ENCODE measurements at regions not wholly inside any gene's neighbourhood (a gene's known extent, or its start where the extent isn't known, plus 50 kb on each side); places are given as distances from the start of the nearest gene placed in this dataset.

- Histone ChIP-seq H3K27ac (ENCODE audit: low read length) (no peak overlapping the region), H3K4me3 (ENCODE audit: low read depth in 1 of 2, low read length in 2 of 2) (no peak overlapping the region), H3K27me3 (ENCODE audit: low read depth, low read length) (no peaks in the 10 kb centered on the region), H3K9me3 (ENCODE audit: control insufficient read depth in 1 of 2, low read length in 2 of 2) (no peaks in the 10 kb centered on the region), H3K4me1 (ENCODE audit: control insufficient read depth in 1 of 2, insufficient read depth in 2 of 2, low read length in 2 of 2) (peaks cover 0 to 3% of the 10 kb centered on the region in 2 donors), H3K36me3 (ENCODE audit: control insufficient read depth in 1 of 2, insufficient read depth in 2 of 2, low read length in 2 of 2) (no peaks in the 10 kb centered on the region)
These were observed 250.3 kb downstream of the PTEN start for GRCh38 chr10:88113657-88114272.

DNA sequence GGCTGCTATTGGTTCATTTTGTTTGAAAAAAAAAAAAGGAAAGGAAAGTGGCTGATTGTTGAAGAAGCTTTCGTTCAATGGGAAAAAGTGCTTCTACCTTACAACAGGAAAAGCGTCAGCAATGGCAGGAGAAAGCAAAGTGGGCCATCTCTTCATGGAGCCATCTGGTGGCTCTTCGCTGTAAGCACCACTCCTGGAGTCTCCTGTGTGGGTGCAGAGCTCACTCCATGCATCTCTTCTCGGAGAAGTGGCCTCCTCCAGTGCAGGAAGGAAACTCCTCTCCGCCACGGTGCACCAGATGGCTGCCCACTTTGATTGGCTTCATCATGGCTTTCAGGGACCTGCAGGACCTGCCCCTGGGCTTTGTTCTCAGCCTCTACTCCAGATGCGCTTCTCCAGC is 250.9 kb downstream of the PTEN start:
- Histone ChIP-seq H3K4me3 (ENCODE audit: low read depth in 1 of 2, low read length in 2 of 2) (no peak overlapping the region), H3K27ac (ENCODE audit: low read length) (no peak overlapping the region), H3K9me3 (ENCODE audit: control insufficient read depth in 1 of 2, low read length in 2 of 2) (no peaks in the 10 kb centered on the region), H3K4me1 (ENCODE audit: control insufficient read depth in 1 of 2, insufficient read depth in 2 of 2, low read length in 2 of 2) (peaks cover 0 to 3% of the 10 kb centered on the region in 2 donors), H3K27me3 (ENCODE audit: low read depth, low read length) (no peaks in the 10 kb centered on the region), H3K36me3 (ENCODE audit: control insufficient read depth in 1 of 2, insufficient read depth in 2 of 2, low read length in 2 of 2) (no peaks in the 10 kb centered on the region)

GRCh38 chr10:88115407-88115806 is 252.0 kb downstream of the PTEN start:
- Histone ChIP-seq H3K27me3 (ENCODE audit: low read depth, low read length) (no peaks in the 10 kb centered on the region), H3K27ac (ENCODE audit: low read length) (no peak overlapping the region), H3K4me1 (ENCODE audit: control insufficient read depth in 1 of 2, insufficient read depth in 2 of 2, low read length in 2 of 2) (peaks cover 0 to 3% of the 10 kb centered on the region in 2 donors), H3K4me3 (ENCODE audit: low read depth in 1 of 2, low read length in 2 of 2) (no peak overlapping the region), H3K9me3 (ENCODE audit: control insufficient read depth in 1 of 2, low read length in 2 of 2) (no peaks in the 10 kb centered on the region), H3K36me3 (ENCODE audit: control insufficient read depth in 1 of 2, insufficient read depth in 2 of 2, low read length in 2 of 2) (no peaks in the 10 kb centered on the region)

DNA sequence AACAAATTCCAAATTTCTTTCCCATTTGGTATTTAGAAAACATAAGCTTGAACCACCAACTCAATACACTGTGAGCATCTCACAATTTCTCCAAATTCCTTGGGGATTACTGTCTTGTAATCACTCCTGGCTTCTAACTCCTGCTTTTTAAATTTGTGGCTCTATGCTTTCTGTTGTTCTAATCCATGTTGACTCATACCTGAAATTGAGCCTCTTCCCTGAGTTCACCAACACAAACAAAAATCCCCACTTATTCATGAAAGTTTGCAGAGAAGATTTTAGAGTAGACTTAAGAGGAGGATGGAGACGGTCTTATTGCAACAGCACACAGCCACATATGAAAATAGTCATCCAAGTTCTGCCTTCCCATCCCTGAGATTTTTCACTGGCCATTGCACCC is 252.5 kb downstream of the PTEN start:
- H3K36me3 ChIP-seq (ENCODE audit: control insufficient read depth in 1 of 2, insufficient read depth in 2 of 2, low read length in 2 of 2), result no peaks in the 10 kb centered on the region
- H3K27ac ChIP-seq (ENCODE audit: low read length), result no peak overlapping the region
- H3K4me3 ChIP-seq (ENCODE audit: low read depth in 1 of 2, low read length in 2 of 2), result no peak overlapping the region
- peaks cover 0 to 3% of the 10 kb centered on the region in 2 donors for H3K4me1 ChIP-seq (ENCODE audit: control insufficient read depth in 1 of 2, insufficient read depth in 2 of 2, low read length in 2 of 2)
- no peaks in the 10 kb centered on the region for H3K27me3 ChIP-seq (ENCODE audit: low read depth, low read length)
- no peaks in the 10 kb centered on the region for H3K9me3 ChIP-seq (ENCODE audit: control insufficient read depth in 1 of 2, low read length in 2 of 2)

GRCh38 chr10:88116481-88116880 is 253.1 kb downstream of the PTEN start:
- Histone ChIP-seq H3K4me1 (ENCODE audit: control insufficient read depth in 1 of 2, insufficient read depth in 2 of 2, low read length in 2 of 2) (peaks cover 0 to 3% of the 10 kb centered on the region in 2 donors), H3K27ac (ENCODE audit: low read length) (no peak overlapping the region), H3K36me3 (ENCODE audit: control insufficient read depth in 1 of 2, insufficient read depth in 2 of 2, low read length in 2 of 2) (no peaks in the 10 kb centered on the region), H3K27me3 (ENCODE audit: low read depth, low read length) (no peaks in the 10 kb centered on the region), H3K9me3 (ENCODE audit: control insufficient read depth in 1 of 2, low read length in 2 of 2) (no peaks in the 10 kb centered on the region), H3K4me3 (ENCODE audit: low read depth in 1 of 2, low read length in 2 of 2) (no peak overlapping the region)

GRCh38 chr10:88116971-88117626 is 253.7 kb downstream of the PTEN start:
- H3K4me1 ChIP-seq (ENCODE audit: control insufficient read depth in 1 of 2, insufficient read depth in 2 of 2, low read length in 2 of 2), result peaks cover 0 to 3% of the 10 kb centered on the region in 2 donors
- no peaks in the 10 kb centered on the region for H3K27me3 ChIP-seq (ENCODE audit: low read depth, low read length)
- H3K27ac ChIP-seq (ENCODE audit: low read length), result no peak overlapping the region
- no peaks in the 10 kb centered on the region for H3K9me3 ChIP-seq (ENCODE audit: control insufficient read depth in 1 of 2, low read length in 2 of 2)
- H3K36me3 ChIP-seq (ENCODE audit: control insufficient read depth in 1 of 2, insufficient read depth in 2 of 2, low read length in 2 of 2), result no peaks in the 10 kb centered on the region
- no peak overlapping the region for H3K4me3 ChIP-seq (ENCODE audit: low read depth in 1 of 2, low read length in 2 of 2)

DNA sequence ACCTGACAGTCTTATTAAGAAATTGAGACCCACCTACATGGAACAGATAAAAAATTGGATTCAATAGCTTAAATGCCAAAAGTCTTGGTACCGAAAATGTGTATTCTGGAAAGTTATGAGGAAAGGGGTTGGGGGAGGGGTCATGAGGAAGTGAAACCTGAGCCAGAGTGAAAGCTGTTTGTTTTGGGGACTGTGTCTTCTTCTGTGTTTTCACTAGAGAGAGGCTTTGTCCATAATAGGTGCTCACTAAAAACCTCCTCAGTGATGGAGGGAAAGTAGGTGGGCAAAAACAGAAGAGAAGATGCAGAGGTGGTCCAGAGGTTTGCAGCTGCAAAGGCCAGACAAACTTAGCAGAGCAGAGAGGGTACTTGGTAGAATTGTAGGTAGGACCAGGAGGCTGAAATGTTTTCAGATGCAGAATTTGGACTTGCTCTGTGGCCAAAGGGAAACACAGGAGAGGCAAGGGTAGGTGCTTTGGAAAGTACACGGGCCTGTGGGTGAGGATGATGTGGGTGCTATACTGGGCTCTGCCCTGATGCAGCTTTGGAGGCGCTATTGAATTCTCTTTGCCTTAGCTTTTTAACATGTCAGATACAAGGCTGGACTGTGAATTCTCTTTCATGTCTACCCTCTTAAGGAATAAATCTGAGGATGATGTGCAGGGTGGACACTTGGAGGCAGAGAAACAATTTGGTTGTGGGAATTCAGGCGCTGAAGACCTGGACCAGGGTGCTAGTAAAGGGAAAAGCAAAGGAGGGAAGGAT is 254.6 kb downstream of the PTEN start:
- Histone ChIP-seq H3K36me3 (ENCODE audit: control insufficient read depth in 1 of 2, insufficient read depth in 2 of 2, low read length in 2 of 2) (no peaks in the 10 kb centered on the region), H3K27ac (ENCODE audit: low read length) (no peak overlapping the region), H3K9me3 (ENCODE audit: control insufficient read depth in 1 of 2, low read length in 2 of 2) (no peaks in the 10 kb centered on the region), H3K27me3 (ENCODE audit: low read depth, low read length) (no peaks in the 10 kb centered on the region), H3K4me3 (ENCODE audit: low read depth in 1 of 2, low read length in 2 of 2) (no peak overlapping the region), H3K4me1 (ENCODE audit: control insufficient read depth in 1 of 2, insufficient read depth in 2 of 2, low read length in 2 of 2) (peaks cover 0 to 3% of the 10 kb centered on the region in 2 donors)

- H3K4me1 ChIP-seq (ENCODE audit: control insufficient read depth in 1 of 2, insufficient read depth in 2 of 2, low read length in 2 of 2), result peaks cover 0 to 3% of the 10 kb centered on the region in 2 donors
- H3K4me3 ChIP-seq (ENCODE audit: low read depth in 1 of 2, low read length in 2 of 2), result no peak overlapping the region
- H3K9me3 ChIP-seq (ENCODE audit: control insufficient read depth in 1 of 2, low read length in 2 of 2), result no peaks in the 10 kb centered on the region
- no peaks in the 10 kb centered on the region for H3K27me3 ChIP-seq (ENCODE audit: low read depth, low read length)
- H3K27ac ChIP-seq (ENCODE audit: low read length), result no peak overlapping the region
- no peaks in the 10 kb centered on the region for H3K36me3 ChIP-seq (ENCODE audit: control insufficient read depth in 1 of 2, insufficient read depth in 2 of 2, low read length in 2 of 2)
These were observed 255.3 kb downstream of the PTEN start for GRCh38 chr10:88118729-88119128.

GRCh38 chr10:88119160-88119559 is 255.7 kb downstream of the PTEN start:
- no peaks in the 10 kb centered on the region for H3K9me3 ChIP-seq (ENCODE audit: control insufficient read depth in 1 of 2, low read length in 2 of 2)
- peaks cover 0 to under 1% of the 10 kb centered on the region in 2 donors for H3K4me1 ChIP-seq (ENCODE audit: control insufficient read depth in 1 of 2, insufficient read depth in 2 of 2, low read length in 2 of 2)
- no peak overlapping the region for H3K4me3 ChIP-seq (ENCODE audit: low read depth in 1 of 2, low read length in 2 of 2)
- H3K27me3 ChIP-seq (ENCODE audit: low read depth, low read length), result no peaks in the 10 kb centered on the region
- no peak overlapping the region for H3K27ac ChIP-seq (ENCODE audit: low read length)
- no peaks in the 10 kb centered on the region for H3K36me3 ChIP-seq (ENCODE audit: control insufficient read depth in 1 of 2, insufficient read depth in 2 of 2, low read length in 2 of 2)

DNA sequence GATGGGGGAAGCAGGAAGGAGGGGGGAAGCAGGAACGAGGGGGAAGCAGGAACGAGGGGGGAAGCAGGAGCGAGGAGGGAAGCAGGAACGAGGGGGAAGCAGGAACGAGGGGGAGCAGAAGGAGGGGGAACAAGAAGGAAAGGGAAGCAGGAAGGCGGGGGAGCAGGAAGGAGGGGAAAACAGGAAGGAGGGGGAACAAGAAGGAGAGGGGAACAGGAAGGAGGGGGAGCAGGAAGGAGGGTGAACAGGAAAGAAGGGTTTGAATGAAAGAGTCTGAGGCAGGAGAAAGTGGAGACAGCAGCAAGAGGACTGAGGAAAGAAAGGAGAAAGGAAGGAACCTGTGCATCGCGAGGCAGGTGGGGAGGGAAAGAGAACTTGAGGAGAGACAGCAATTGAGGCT is 256.6 kb downstream of the PTEN start:
- no peaks in the 10 kb centered on the region for H3K27me3 ChIP-seq (ENCODE audit: low read depth, low read length)
- H3K9me3 ChIP-seq (ENCODE audit: control insufficient read depth in 1 of 2, low read length in 2 of 2), result no peaks in the 10 kb centered on the region
- no peaks in the 10 kb centered on the region for H3K4me1 ChIP-seq (ENCODE audit: control insufficient read depth in 1 of 2, insufficient read depth in 2 of 2, low read length in 2 of 2)
- no peaks in the 10 kb centered on the region for H3K36me3 ChIP-seq (ENCODE audit: control insufficient read depth in 1 of 2, insufficient read depth in 2 of 2, low read length in 2 of 2)
- no peak overlapping the region for H3K4me3 ChIP-seq (ENCODE audit: low read depth in 1 of 2, low read length in 2 of 2)
- no peak overlapping the region for H3K27ac ChIP-seq (ENCODE audit: low read length)

- no peak overlapping the region for H3K27ac ChIP-seq (ENCODE audit: low read length)
These were observed 257.3 kb downstream of the PTEN start for GRCh38 chr10:88120599-88121333.

More at GRCh38 chr10:88120599-88121333, 257.3 kb downstream of the PTEN start:
- Histone ChIP-seq H3K27me3 (ENCODE audit: low read depth, low read length) (no peaks in the 10 kb centered on the region), H3K4me3 (ENCODE audit: low read depth in 1 of 2, low read length in 2 of 2) (no peak overlapping the region), H3K36me3 (ENCODE audit: control insufficient read depth in 1 of 2, insufficient read depth in 2 of 2, low read length in 2 of 2) (no peaks in the 10 kb centered on the region), H3K9me3 (ENCODE audit: control insufficient read depth in 1 of 2, low read length in 2 of 2) (no peaks in the 10 kb centered on the region), H3K4me1 (ENCODE audit: control insufficient read depth in 1 of 2, insufficient read depth in 2 of 2, low read length in 2 of 2) (no peaks in the 10 kb centered on the region)

Data from muscle layer of duodenum (tissue), 2 donors.